ENCODE measurements at regions not wholly inside any gene's neighbourhood (a gene's known extent, or its start where the extent isn't known, plus 50 kb on each side); places are given as distances from the start of the nearest gene placed in this dataset.

DNA sequence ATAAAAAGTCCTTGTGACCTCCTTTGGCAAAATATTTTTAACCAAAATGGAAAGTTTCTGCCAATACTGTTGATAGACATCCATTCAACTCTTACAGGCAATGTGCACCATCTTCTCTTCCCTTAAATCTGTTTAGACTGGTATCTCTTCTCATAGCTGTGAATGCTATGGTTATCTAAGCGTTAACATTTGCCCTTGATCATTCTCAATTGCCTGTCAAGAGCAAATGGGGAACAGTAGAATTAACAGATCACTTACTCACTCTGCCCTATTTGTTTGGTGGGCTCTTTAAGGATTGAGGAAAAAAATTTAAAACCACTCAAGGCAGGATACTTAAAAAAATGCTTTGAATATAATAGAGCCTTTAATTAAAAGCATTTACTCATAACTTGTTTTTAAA, 808.4 kb downstream of the NXPH1 start:
- no peaks in the 10 kb centered on the region for H3K36me3 ChIP-seq
- DNase-seq (ENCODE audit: low read depth in 1 of 2, low spot score in 1 of 2) = peak in 1 of 2 donors; percentile 60
- H3K27me3 ChIP-seq = peaks cover 46% of the 10 kb centered on the region
- TF ChIP-seq, protein P1, sequence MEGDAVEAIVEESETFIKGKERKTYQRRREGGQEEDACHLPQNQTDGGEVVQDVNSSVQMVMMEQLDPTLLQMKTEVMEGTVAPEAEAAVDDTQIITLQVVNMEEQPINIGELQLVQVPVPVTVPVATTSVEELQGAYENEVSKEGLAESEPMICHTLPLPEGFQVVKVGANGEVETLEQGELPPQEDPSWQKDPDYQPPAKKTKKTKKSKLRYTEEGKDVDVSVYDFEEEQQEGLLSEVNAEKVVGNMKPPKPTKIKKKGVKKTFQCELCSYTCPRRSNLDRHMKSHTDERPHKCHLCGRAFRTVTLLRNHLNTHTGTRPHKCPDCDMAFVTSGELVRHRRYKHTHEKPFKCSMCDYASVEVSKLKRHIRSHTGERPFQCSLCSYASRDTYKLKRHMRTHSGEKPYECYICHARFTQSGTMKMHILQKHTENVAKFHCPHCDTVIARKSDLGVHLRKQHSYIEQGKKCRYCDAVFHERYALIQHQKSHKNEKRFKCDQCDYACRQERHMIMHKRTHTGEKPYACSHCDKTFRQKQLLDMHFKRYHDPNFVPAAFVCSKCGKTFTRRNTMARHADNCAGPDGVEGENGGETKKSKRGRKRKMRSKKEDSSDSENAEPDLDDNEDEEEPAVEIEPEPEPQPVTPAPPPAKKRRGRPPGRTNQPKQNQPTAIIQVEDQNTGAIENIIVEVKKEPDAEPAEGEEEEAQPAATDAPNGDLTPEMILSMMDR (IDR thresholded peaks at IDR 0.05; ENCODE audit: low read depth, low read length) = no peak
- H3K4me1 ChIP-seq (ENCODE audit: low read depth) = peaks cover 9% of the 10 kb centered on the region
- H3K4me3 ChIP-seq = no peak overlapping the region
- no peak overlapping the region for H3K27ac ChIP-seq
- no peaks in the 10 kb centered on the region for H3K9me3 ChIP-seq (ENCODE audit: low read depth)

DNA sequence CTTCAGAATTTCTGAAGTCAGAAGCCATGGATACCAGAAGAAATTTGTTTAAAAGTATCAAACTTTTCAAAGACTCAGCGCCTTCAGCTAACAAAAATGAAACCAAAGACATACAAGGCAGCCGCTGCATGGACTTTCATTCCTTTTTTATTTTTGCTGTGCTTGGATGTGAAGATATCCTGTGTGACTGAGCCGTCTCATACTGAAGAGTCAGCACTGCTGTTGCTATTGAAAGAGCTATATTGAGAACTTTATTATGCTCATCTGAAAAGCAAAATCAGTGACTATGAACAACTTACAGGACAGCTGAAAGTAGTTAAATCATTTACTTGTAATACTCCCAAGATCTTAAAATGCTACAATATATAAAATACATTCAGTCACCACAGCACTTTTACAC, 809.2 kb downstream of the NXPH1 start:
- DNase-seq (ENCODE audit: low read depth in 1 of 2, low spot score in 1 of 2) = no peak
- H3K27ac ChIP-seq = no peak overlapping the region
- H3K36me3 ChIP-seq = no peaks in the 10 kb centered on the region
- H3K4me1 ChIP-seq (ENCODE audit: low read depth) = peaks cover 9% of the 10 kb centered on the region
- TF ChIP-seq, protein P1 (IDR thresholded peaks at IDR 0.05; ENCODE audit: low read depth, low read length) = no peak
- H3K27me3 ChIP-seq = peaks cover 45% of the 10 kb centered on the region
- H3K9me3 ChIP-seq (ENCODE audit: low read depth) = no peaks in the 10 kb centered on the region
- H3K4me3 ChIP-seq = no peak overlapping the region

DNA sequence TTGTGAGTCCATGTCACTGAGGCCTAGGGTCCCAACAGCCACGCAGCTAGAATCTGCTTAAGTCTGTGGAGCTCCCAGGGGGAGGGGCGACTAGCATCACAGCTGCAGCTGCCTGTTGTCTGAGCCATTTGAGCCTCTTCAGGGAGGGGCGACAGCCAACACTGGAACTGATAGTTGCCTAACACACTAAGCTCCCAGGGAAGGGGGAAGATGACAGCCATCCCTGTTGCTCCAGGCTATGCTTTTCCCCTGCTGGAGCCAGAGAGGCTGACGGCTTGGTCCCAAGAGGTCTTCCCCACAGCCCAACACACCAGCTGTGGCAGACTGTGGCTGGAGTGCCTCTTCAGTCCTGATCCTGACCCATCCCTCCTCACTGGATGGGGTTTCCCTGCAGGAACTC, 817.5 kb downstream of the NXPH1 start:
- H3K4me1 ChIP-seq (ENCODE audit: low read depth) = no peaks in the 10 kb centered on the region
- no peak for DNase-seq (ENCODE audit: low read depth in 1 of 2, low spot score in 1 of 2)
- TF ChIP-seq, protein P1 (IDR thresholded peaks at IDR 0.05; ENCODE audit: low read depth, low read length) = no peak
- H3K36me3 ChIP-seq = no peaks in the 10 kb centered on the region
- no peaks in the 10 kb centered on the region for H3K9me3 ChIP-seq (ENCODE audit: low read depth)
- no peak overlapping the region for H3K27ac ChIP-seq
- H3K4me3 ChIP-seq = no peak overlapping the region
- H3K27me3 ChIP-seq = peaks cover 21% of the 10 kb centered on the region

DNA sequence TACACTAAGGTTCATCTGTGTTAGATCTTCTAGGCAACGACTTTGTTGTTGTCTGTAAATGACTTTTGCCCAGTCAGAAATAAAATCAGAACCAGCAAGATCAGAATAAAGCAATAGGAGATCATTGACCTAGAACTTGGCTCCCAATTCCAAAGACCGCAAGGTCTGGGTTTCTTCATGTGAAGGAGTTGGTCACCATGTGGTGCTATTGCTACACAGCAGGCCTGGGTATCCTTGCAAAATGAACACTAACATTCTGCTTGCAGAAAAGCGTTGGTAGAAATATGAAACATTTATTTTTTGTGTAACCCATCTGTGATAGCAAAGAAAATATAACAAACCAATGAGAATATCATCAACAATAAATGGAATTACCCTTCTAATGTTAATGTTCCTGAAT, 831.0 kb downstream of the NXPH1 start:
- Histone ChIP-seq H3K36me3 (no peaks in the 10 kb centered on the region), H3K9me3 (ENCODE audit: low read depth) (no peaks in the 10 kb centered on the region), H3K27me3 (no peaks in the 10 kb centered on the region), H3K4me1 (ENCODE audit: low read depth) (no peaks in the 10 kb centered on the region), H3K27ac (no peak overlapping the region), H3K4me3 (no peak overlapping the region)
- TF ChIP-seq, protein P1 (IDR thresholded peaks at IDR 0.05; ENCODE audit: low read depth, low read length) = no peak
- no peak for DNase-seq (ENCODE audit: low read depth in 1 of 2, low spot score in 1 of 2)

DNA sequence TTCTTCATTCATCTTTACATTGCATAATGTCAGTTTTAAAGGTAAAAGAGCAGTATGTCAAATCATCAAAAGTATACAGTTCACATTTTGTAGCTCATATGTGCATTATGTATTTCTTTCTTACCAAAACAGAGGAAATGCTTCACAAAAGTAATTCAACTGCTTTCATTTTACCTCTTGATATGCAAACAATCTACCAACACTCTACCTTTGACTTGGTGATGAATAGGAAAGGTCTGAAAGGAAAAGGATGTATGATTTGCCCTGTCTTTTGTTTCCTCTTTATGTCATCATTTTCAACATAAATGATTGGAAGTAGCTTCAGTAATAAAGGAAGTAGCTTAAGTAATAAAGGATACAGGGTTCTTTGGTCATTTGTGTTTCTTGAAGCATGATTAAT, 846.7 kb downstream of the NXPH1 start:
- TF ChIP-seq, protein P1 (IDR thresholded peaks at IDR 0.05; ENCODE audit: low read depth, low read length) = no peak
- no peak for DNase-seq (ENCODE audit: low read depth in 1 of 2, low spot score in 1 of 2)
- no peaks in the 10 kb centered on the region for H3K27me3 ChIP-seq
- peaks cover 3% of the 10 kb centered on the region for H3K4me1 ChIP-seq (ENCODE audit: low read depth)
- H3K36me3 ChIP-seq = no peaks in the 10 kb centered on the region
- H3K9me3 ChIP-seq (ENCODE audit: low read depth) = no peaks in the 10 kb centered on the region
- H3K4me3 ChIP-seq = no peak overlapping the region
- H3K27ac ChIP-seq = no peak overlapping the region

DNA sequence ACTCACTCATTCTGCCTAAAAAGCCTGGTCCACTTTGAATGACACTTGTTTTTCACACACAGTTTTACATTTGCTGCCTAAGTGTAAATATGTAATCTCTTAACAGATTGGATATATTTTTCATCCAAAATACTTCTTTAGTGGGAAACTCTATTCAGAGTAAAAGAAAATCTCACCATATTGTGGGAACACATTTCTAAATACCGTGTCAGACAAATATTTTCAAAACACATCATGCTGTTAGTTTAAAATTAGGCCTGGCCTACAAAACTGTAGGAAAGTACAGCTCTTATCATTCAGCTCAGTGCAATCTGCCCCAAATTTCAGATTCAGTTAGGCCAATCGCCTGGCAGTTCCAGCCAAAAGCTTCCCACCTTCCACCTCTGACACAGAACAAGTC, 849.8 kb downstream of the NXPH1 start:
- Histone ChIP-seq H3K4me3 (no peak overlapping the region), H3K36me3 (no peaks in the 10 kb centered on the region), H3K27me3 (no peaks in the 10 kb centered on the region), H3K9me3 (ENCODE audit: low read depth) (no peaks in the 10 kb centered on the region), H3K27ac (no peak overlapping the region), H3K4me1 (ENCODE audit: low read depth) (no peaks in the 10 kb centered on the region)
- TF ChIP-seq, protein P1 (IDR thresholded peaks at IDR 0.05; ENCODE audit: low read depth, low read length) = no peak
- DNase-seq (ENCODE audit: low read depth in 1 of 2, low spot score in 1 of 2) = no peak

Data from cardiac muscle cell (in vitro differentiated cells and primary cell).